HepG2 (cell line): ENCODE measurements at regions not wholly inside any gene's neighbourhood (a gene's known extent, or its start where the extent isn't known, plus 50 kb on each side); places are given as distances from the start of the nearest gene placed in this dataset.

Experiments
- ATAC-seq: fragments of 200-7000 bp; cut with Tn5 transposase; 3 replicates; pipeline ENCODE4 v1.9.1; 2020; ENCODE audit warnings: mild to moderate bottlenecking, moderate library complexity
- BruUV-seq: library from RNA; stranded (reverse); fragments of 400-500 nt; replicated peaks from 2 replicates; lab custom pipeline; 2021; lab: Mats Ljungman, UMichigan
- CTCF ChIA-PET: fragments of 300-600 bp; formaldehyde crosslinking; extraction: SDS; loops from one replicate; lab custom pipeline; 2021; ENCODE audit warnings: low total read pairs, inconsistent platforms, low intra/inter-chr PET ratio; lab: Yijun Ruan, JAX
- POLR2A ChIA-PET: fragments of 350-600 bp; sonication (Branson Sonifier 250); formaldehyde crosslinking; loops from one replicate; lab custom pipeline; 2020; ENCODE audit warnings: antibody characterized with exemption, inconsistent platforms; lab: Yijun Ruan, JAX
- DNase-seq: peaks from one replicate; pipeline ENCODE4 v3.0.0-alpha.2; 2015; ENCODE audit warnings: low spot score
- FAIRE-seq: peaks from 3 replicates; lab custom pipeline; 2011; peaks lifted over from hg19 to GRCh38; lab: Jason Lieb, UNC
- H2AFZ ChIP-seq: one replicate; pipeline ENCODE4 v1.6.1; 2011; ENCODE audit warnings: low read length, inconsistent platforms
- H3K27ac ChIP-seq: fragments of 300-600 bp; 3 replicates; pipeline ENCODE4 v1.8.0; 2011; ENCODE audit warnings: mixed run types, mild to moderate bottlenecking, mixed read lengths, low read length, inconsistent platforms; ENCODE audit not compliant: insufficient read depth; ENCODE audit errors: extremely low read length
- H3K27me3 ChIP-seq, 2 experiments: fragments of 200-600 bp in 1 of 2; 2 replicates in 1 of 2; 3 replicates in 1 of 2; pipeline versions ENCODE4 v1.6.0 to v1.8.0; 2011; ENCODE audit warnings: low read length in 2 of 2, mild to moderate bottlenecking in 2 of 2, moderate library complexity in 2 of 2, inconsistent platforms in 1 of 2; ENCODE audit not compliant: insufficient read depth in 2 of 2, control insufficient read depth in 1 of 2
- H3K36me3 ChIP-seq, 2 experiments: fragments of 200-600 bp in 1 of 2; replicated peaks in 1 of 2; 2 replicates in 1 of 2; 3 replicates in 1 of 2; pipeline versions ENCODE4 v1.5.1 to v1.8.0; 2011; ENCODE audit warnings: low read length in 2 of 2, inconsistent platforms in 1 of 2; ENCODE audit not compliant: insufficient read depth in 2 of 2, control insufficient read depth in 1 of 2
- H3K4me1 ChIP-seq: 2 replicates; pipeline ENCODE4 v1.5.1; 2012; ENCODE audit warnings: low read length, inconsistent platforms; ENCODE audit not compliant: insufficient read depth
- H3K4me2 ChIP-seq: 2 replicates; pipeline ENCODE4 v1.6.0; 2011; ENCODE audit warnings: low read depth, low read length, inconsistent platforms
- H3K4me3 ChIP-seq, 3 experiments: fragments of 200-600 bp in 1 of 3; sonication (generic), shearing (Covaris generic) in 1 of 3; replicated peaks in 1 of 3; 2 replicates each; pipeline ENCODE4 v1.5.1; 2011 to 2016; ENCODE audit warnings: low read length in 3 of 3, inconsistent platforms in 2 of 3, low read depth in 2 of 3, mild to moderate bottlenecking in 2 of 3, control low read depth in 1 of 3, mixed read lengths in 1 of 3; ENCODE audit not compliant: insufficient read depth in 1 of 3
- H3K79me2 ChIP-seq: one replicate; pipeline ENCODE4 v1.6.1; 2011; ENCODE audit warnings: low read length, inconsistent platforms; ENCODE audit not compliant: insufficient read depth
- H3K9ac ChIP-seq: 2 replicates; pipeline ENCODE4 v1.6.0; 2011; ENCODE audit warnings: mild to moderate bottlenecking, low read depth, low read length, inconsistent platforms; ENCODE audit not compliant: insufficient read depth
- H3K9me3 ChIP-seq: 2 replicates; pipeline ENCODE4 v1.5.1; 2012; ENCODE audit warnings: mild to moderate bottlenecking, low read length
- H4K20me1 ChIP-seq: 2 replicates; pipeline ENCODE4 v1.6.0; 2011; ENCODE audit warnings: inconsistent platforms, mild to moderate bottlenecking, low read length, moderate library complexity; ENCODE audit not compliant: insufficient read depth
- IKZF1 ChIP-seq: fragments of 450-650 bp; IDR thresholded peaks from 2 replicates; pipeline ENCODE4 v1.7.1; 2016
- MAF1 ChIP-seq: sonication (generic); formaldehyde crosslinking; IDR thresholded peaks from 2 replicates; pipeline ENCODE4 v1.5.0; 2020; ENCODE audit warnings: missing genetic modification reagents, borderline replicate concordance
- NFE2L2 ChIP-seq: fragments of 150-350 bp; IDR thresholded peaks from 2 replicates; pipeline ENCODE4 v1.6.1; 2014; ENCODE audit warnings: low read length
- ZC3H4 ChIP-seq: sonication (generic); formaldehyde crosslinking; IDR thresholded peaks from 2 replicates; pipeline ENCODE4 v1.4.0; 2020; ENCODE audit warnings: missing genetic modification reagents, borderline replicate concordance
- ZNF44 ChIP-seq: sonication (generic); formaldehyde crosslinking; IDR thresholded peaks from 2 replicates; pipeline ENCODE4 v1.5.1; 2020; ENCODE audit warnings: mild to moderate bottlenecking, missing genetic modification reagents
- ZNF589 ChIP-seq: sonication (generic); formaldehyde crosslinking; conservative IDR thresholded peaks from 2 replicates; pipeline ENCODE4 v1.8.0; 2022; ENCODE audit warnings: mild to moderate bottlenecking, moderate library complexity, missing genetic modification reagents
- in situ Hi-C: cut with HindIII; loops from 2 replicates; pipeline ENCODE4 v1.10.0; 2017; ENCODE audit warnings: low pct_unique_long_range_greater_than_20kb; ENCODE audit not compliant: extremely low pct_ligation_motif_present
- intact Hi-C: fragments of 100-400 bp; cut with micrococcal nuclease; formaldehyde crosslinking; loops from one replicate; pipeline ENCODE4 v1.10.0; 2022; ENCODE audit not compliant: unreplicated experiment
- TF ChIP-seq, protein P1 (sequence below): sonication (generic); formaldehyde crosslinking; IDR thresholded peaks from 2 replicates; pipeline ENCODE4 v1.4.0; 2020; ENCODE audit warnings: missing genetic modification reagents
- TF ChIP-seq, protein P2 (sequence below): sonication (generic); formaldehyde crosslinking; IDR thresholded peaks from 2 replicates; pipeline ENCODE4 v1.4.0; 2020; ENCODE audit warnings: low read depth, missing genetic modification reagents
- TF ChIP-seq, protein P3 (sequence below): IDR thresholded peaks from 2 replicates; pipeline ENCODE4 v1.4.0; 2020; ENCODE audit warnings: mild to moderate bottlenecking, missing genetic modification reagents
- TF ChIP-seq, protein P4 (sequence below): sonication (generic); formaldehyde crosslinking; IDR thresholded peaks from 2 replicates; pipeline ENCODE4 v1.4.0; 2020; ENCODE audit warnings: missing genetic modification reagents

DNA sequence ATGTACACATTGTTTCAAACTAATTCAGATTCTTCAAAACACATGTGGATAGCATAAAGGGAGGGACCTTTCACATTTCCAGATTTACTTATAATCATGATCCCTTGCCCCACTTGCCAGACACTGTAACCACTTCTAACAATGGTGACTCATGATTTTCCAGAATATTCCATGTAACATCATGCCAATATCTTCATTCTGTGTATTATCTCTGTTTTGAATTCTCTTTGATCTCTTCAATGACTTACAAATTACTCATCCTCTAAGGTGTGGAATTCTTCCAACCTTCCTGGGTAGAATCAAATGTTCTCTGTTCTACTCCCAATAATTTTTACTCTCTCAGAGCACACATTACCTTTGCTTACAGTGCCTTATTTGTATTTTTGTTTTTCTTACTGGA, 517.1 kb downstream of the PCDH7 start:
- POLR2A ChIA-PET = no interaction called here
- no peak overlapping the region for H2AFZ ChIP-seq
- intact Hi-C loops = no loop called here
- no peak overlapping the region for H3K27ac ChIP-seq
- no peak for FAIRE-seq
- DNase-seq = no peak
- no peaks in the 10 kb centered on the region for H3K79me2 ChIP-seq
- CTCF ChIA-PET = no interaction called here
- no peaks in the 10 kb centered on the region for H3K36me3 ChIP-seq
- no peaks in the 10 kb centered on the region for H3K4me1 ChIP-seq
- H3K9me3 ChIP-seq = peaks cover 25% of the 10 kb centered on the region
- TF ChIP-seq, protein P1, sequence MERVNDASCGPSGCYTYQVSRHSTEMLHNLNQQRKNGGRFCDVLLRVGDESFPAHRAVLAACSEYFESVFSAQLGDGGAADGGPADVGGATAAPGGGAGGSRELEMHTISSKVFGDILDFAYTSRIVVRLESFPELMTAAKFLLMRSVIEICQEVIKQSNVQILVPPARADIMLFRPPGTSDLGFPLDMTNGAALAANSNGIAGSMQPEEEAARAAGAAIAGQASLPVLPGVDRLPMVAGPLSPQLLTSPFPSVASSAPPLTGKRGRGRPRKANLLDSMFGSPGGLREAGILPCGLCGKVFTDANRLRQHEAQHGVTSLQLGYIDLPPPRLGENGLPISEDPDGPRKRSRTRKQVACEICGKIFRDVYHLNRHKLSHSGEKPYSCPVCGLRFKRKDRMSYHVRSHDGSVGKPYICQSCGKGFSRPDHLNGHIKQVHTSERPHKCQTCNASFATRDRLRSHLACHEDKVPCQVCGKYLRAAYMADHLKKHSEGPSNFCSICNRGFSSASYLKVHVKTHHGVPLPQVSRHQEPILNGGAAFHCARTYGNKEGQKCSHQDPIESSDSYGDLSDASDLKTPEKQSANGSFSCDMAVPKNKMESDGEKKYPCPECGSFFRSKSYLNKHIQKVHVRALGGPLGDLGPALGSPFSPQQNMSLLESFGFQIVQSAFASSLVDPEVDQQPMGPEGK = no peak
- no peak for TF ChIP-seq MAF1
- no peak for TF ChIP-seq IKZF1
- TF ChIP-seq, protein P2, sequence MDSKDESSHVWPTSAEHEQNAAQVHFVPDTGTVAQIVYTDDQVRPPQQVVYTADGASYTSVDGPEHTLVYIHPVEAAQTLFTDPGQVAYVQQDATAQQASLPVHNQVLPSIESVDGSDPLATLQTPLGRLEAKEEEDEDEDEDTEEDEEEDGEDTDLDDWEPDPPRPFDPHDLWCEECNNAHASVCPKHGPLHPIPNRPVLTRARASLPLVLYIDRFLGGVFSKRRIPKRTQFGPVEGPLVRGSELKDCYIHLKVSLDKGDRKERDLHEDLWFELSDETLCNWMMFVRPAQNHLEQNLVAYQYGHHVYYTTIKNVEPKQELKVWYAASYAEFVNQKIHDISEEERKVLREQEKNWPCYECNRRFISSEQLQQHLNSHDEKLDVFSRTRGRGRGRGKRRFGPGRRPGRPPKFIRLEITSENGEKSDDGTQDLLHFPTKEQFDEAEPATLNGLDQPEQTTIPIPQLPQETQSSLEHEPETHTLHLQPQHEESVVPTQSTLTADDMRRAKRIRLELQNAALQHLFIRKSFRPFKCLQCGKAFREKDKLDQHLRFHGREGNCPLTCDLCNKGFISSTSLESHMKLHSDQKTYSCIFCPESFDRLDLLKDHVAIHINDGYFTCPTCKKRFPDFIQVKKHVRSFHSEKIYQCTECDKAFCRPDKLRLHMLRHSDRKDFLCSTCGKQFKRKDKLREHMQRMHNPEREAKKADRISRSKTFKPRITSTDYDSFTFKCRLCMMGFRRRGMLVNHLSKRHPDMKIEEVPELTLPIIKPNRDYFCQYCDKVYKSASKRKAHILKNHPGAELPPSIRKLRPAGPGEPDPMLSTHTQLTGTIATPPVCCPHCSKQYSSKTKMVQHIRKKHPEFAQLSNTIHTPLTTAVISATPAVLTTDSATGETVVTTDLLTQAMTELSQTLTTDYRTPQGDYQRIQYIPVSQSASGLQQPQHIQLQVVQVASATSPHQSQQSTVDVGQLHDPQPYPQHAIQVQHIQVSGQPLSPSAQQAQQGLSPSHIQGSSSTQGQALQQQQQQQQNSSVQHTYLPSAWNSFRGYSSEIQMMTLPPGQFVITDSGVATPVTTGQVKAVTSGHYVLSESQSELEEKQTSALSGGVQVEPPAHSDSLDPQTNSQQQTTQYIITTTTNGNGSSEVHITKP (CRISPR knock-in tag) = no peak
- TF ChIP-seq, protein P3, sequence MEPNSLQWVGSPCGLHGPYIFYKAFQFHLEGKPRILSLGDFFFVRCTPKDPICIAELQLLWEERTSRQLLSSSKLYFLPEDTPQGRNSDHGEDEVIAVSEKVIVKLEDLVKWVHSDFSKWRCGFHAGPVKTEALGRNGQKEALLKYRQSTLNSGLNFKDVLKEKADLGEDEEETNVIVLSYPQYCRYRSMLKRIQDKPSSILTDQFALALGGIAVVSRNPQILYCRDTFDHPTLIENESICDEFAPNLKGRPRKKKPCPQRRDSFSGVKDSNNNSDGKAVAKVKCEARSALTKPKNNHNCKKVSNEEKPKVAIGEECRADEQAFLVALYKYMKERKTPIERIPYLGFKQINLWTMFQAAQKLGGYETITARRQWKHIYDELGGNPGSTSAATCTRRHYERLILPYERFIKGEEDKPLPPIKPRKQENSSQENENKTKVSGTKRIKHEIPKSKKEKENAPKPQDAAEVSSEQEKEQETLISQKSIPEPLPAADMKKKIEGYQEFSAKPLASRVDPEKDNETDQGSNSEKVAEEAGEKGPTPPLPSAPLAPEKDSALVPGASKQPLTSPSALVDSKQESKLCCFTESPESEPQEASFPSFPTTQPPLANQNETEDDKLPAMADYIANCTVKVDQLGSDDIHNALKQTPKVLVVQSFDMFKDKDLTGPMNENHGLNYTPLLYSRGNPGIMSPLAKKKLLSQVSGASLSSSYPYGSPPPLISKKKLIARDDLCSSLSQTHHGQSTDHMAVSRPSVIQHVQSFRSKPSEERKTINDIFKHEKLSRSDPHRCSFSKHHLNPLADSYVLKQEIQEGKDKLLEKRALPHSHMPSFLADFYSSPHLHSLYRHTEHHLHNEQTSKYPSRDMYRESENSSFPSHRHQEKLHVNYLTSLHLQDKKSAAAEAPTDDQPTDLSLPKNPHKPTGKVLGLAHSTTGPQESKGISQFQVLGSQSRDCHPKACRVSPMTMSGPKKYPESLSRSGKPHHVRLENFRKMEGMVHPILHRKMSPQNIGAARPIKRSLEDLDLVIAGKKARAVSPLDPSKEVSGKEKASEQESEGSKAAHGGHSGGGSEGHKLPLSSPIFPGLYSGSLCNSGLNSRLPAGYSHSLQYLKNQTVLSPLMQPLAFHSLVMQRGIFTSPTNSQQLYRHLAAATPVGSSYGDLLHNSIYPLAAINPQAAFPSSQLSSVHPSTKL (CRISPR knock-in tag) = no peak
- no peak for TF ChIP-seq NFE2L2
- no peak for TF ChIP-seq ZC3H4 (CRISPR knock-in tag)
- no peak for TF ChIP-seq ZNF589
- no peak for TF ChIP-seq ZNF44 (CRISPR knock-in tag)
- TF ChIP-seq, protein P4, sequence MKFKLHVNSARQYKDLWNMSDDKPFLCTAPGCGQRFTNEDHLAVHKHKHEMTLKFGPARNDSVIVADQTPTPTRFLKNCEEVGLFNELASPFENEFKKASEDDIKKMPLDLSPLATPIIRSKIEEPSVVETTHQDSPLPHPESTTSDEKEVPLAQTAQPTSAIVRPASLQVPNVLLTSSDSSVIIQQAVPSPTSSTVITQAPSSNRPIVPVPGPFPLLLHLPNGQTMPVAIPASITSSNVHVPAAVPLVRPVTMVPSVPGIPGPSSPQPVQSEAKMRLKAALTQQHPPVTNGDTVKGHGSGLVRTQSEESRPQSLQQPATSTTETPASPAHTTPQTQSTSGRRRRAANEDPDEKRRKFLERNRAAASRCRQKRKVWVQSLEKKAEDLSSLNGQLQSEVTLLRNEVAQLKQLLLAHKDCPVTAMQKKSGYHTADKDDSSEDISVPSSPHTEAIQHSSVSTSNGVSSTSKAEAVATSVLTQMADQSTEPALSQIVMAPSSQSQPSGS (CRISPR knock-in tag) = no peak
- TF ChIP-seq, all 625 proteins: peak for 0
- in situ Hi-C loops = no loop called here
- Histone ChIP-seq H3K9ac (no peak overlapping the region), H3K4me3 (no peak overlapping the region), H3K4me2 (no peak overlapping the region), H3K27me3 (no peaks in the 10 kb centered on the region), H4K20me1 (no peaks in the 10 kb centered on the region)
- BruUV-seq = no TSS peak
- no peak for ATAC-seq
